ENCODE measurements at regions not wholly inside any gene's neighbourhood (a gene's known extent, or its start where the extent isn't known, plus 50 kb on each side); places are given as distances from the start of the nearest gene placed in this dataset.

- TF ChIP-seq ZNF462 (CRISPR knock-in tag; IDR thresholded peaks at IDR 0.05) (no peak), ETS1 (IDR thresholded peaks at IDR 0.05) (no peak), STAT1 (IDR thresholded peaks at IDR 0.05; ENCODE audit: unreplicated experiment) (no peak), ZNF114 (CRISPR knock-in tag; IDR thresholded peaks at IDR 0.05) (no peak), JUNB (IDR thresholded peaks at IDR 0.05; ENCODE audit: unreplicated experiment) (no peak), POLR2AphosphoS5 (IDR thresholded peaks at IDR 0.05; ENCODE audit: low read depth) (no peak), CREB1 (CRISPR knock-in tag; IDR thresholded peaks at IDR 0.05; ENCODE audit: low read depth) (no peak), ZNF331 (CRISPR knock-in tag; IDR thresholded peaks at IDR 0.05; ENCODE audit: low read depth) (no peak)
- no peak for ATAC-seq
- no peak overlapping the region for H3K4me3 ChIP-seq
- H2AFZ ChIP-seq, result no peak overlapping the region
- no peaks in the 10 kb centered on the region for H3K4me1 Mint-ChIP-seq
- no peaks in the 10 kb centered on the region for H3K36me3 Mint-ChIP-seq (ENCODE audit: low read depth)
- H3K36me3 ChIP-seq (ENCODE audit: insufficient read depth), result no peaks in the 10 kb centered on the region
- DNase-seq (ENCODE audit: low spot score), result no peak
- H3K4me1 ChIP-seq (ENCODE audit: insufficient read depth), result no peaks in the 10 kb centered on the region
- no peak overlapping the region for H3K4me2 ChIP-seq
- H4K20me1 ChIP-seq (replicated peaks; ENCODE audit: insufficient read depth), result no peaks in the 10 kb centered on the region
- no peaks in the 10 kb centered on the region for H3F3A ChIP-seq (replicated peaks; ENCODE audit: low read depth)
- no peaks in the 10 kb centered on the region for H3K27me3 Mint-ChIP-seq (ENCODE audit: insufficient read depth, low read depth, poor library complexity)
- no peaks in the 10 kb centered on the region for H3K9me2 ChIP-seq (ENCODE audit: insufficient read depth)
- H3K79me2 ChIP-seq (replicated peaks; ENCODE audit: insufficient read depth), result no peaks in the 10 kb centered on the region
- no peaks in the 10 kb centered on the region for H3K27me3 ChIP-seq (ENCODE audit: insufficient read depth)
- H3K27ac Mint-ChIP-seq, result no peak overlapping the region
- no peaks in the 10 kb centered on the region for H3K9me3 Mint-ChIP-seq
- H3K27ac ChIP-seq (ENCODE audit: low read depth), result no peak overlapping the region
- H3K4me3 Mint-ChIP-seq, result no peak overlapping the region
Measured at GRCh38 chr3:147328711-147329110, 77.6 kb downstream of the ZIC4 start.
